Liver (tissue), 8 donors: ENCODE measurements at regions not wholly inside any gene's neighbourhood (a gene's known extent, or its start where the extent isn't known, plus 50 kb on each side); places are given as distances from the start of the nearest gene placed in this dataset.

Experiments used
- DNase-seq: peaks from one replicate; pipeline ENCODE4 v3.0.0-alpha.2; 2017; ENCODE audit warnings: low spot score
- H3K27ac ChIP-seq, 2 donors: one replicate each; pipeline ENCODE4 v1.7.0; 2013; ENCODE audit warnings: inconsistent platforms in 2 of 2, low read length in 2 of 2, control low read depth in 1 of 2, low read depth in 1 of 2, mild to moderate bottlenecking in 1 of 2
- H3K27me3 ChIP-seq, 4 donors: one replicate each; pipeline versions ENCODE4 v1.6.1 to v1.7.0; 2013; ENCODE audit warnings: low read length in 3 of 4, inconsistent platforms in 1 of 4, mild to moderate bottlenecking in 1 of 4, moderate library complexity in 1 of 4; ENCODE audit not compliant: control insufficient read depth in 4 of 4, insufficient read depth in 4 of 4
- H3K36me3 ChIP-seq, 4 donors: one replicate each; pipeline versions ENCODE4 v1.6.1 to v1.7.0; 2013; ENCODE audit warnings: low read length in 3 of 4, mild to moderate bottlenecking in 3 of 4, low read depth in 1 of 4, moderate library complexity in 1 of 4; ENCODE audit not compliant: control insufficient read depth in 4 of 4, insufficient read depth in 3 of 4
- H3K4me1 ChIP-seq, 4 donors: one replicate each; pipeline versions ENCODE4 v1.6.1 to v1.7.0; 2013; ENCODE audit warnings: low read length in 3 of 4, mild to moderate bottlenecking in 3 of 4, moderate library complexity in 1 of 4; ENCODE audit not compliant: control insufficient read depth in 4 of 4, insufficient read depth in 4 of 4
- H3K4me3 ChIP-seq, 3 donors: one replicate each; pipeline versions ENCODE4 v1.6.1 to v1.7.0; 2013; ENCODE audit warnings: low read length in 3 of 3, control low read depth in 1 of 3, low read depth in 1 of 3, mild to moderate bottlenecking in 1 of 3
- H3K9ac ChIP-seq, 2 donors: one replicate each; pipeline ENCODE4 v1.7.0; 2013; ENCODE audit warnings: low read length in 2 of 2, mild to moderate bottlenecking in 2 of 2, moderate library complexity in 2 of 2, control low read depth in 1 of 2, low read depth in 1 of 2
- H3K9me3 ChIP-seq, 4 donors: one replicate each; pipeline versions ENCODE4 v1.6.1 to v1.7.0; 2013; ENCODE audit warnings: low read length in 3 of 4; ENCODE audit not compliant: control insufficient read depth in 4 of 4
- EGR1 ChIP-seq, 2 donors: IDR thresholded peaks; 2 replicates each; pipeline ENCODE4 v1.6.1; 2016 to 2018; ENCODE audit warnings: antibody characterized with exemption in 2 of 2, low read depth in 2 of 2
- FOXA1 ChIP-seq: IDR thresholded peaks from 2 replicates; pipeline ENCODE4 v1.6.1; 2016; ENCODE audit warnings: antibody characterized with exemption
- FOXA2 ChIP-seq: IDR thresholded peaks from 2 replicates; pipeline ENCODE4 v1.6.1; 2016; ENCODE audit warnings: antibody characterized with exemption
- GABPA ChIP-seq, 2 donors: IDR thresholded peaks in 1 of 2; conservative IDR thresholded peaks in 1 of 2; 2 replicates each; pipeline ENCODE4 v1.6.1; 2016; ENCODE audit warnings: antibody characterized with exemption in 2 of 2, mild to moderate bottlenecking in 1 of 2, moderate library complexity in 1 of 2
- HNF4A ChIP-seq, 2 donors: conservative IDR thresholded peaks; 2 replicates each; pipeline ENCODE4 v1.6.1; 2016; ENCODE audit warnings: antibody characterized with exemption in 2 of 2, mild to moderate bottlenecking in 2 of 2
- HNF4G ChIP-seq: IDR thresholded peaks from 2 replicates; pipeline ENCODE4 v1.6.1; 2016; ENCODE audit warnings: antibody characterized with exemption
- JUND ChIP-seq, 2 donors: IDR thresholded peaks; 2 replicates each; pipeline ENCODE4 v1.6.1; 2016; ENCODE audit warnings: antibody characterized with exemption in 2 of 2
- NR2F2 ChIP-seq: IDR thresholded peaks from 2 replicates; pipeline ENCODE4 v1.6.1; 2016; ENCODE audit warnings: antibody characterized with exemption
- RAD21 ChIP-seq, 2 donors: IDR thresholded peaks; 2 replicates each; pipeline ENCODE4 v1.6.1; 2016; ENCODE audit warnings: antibody characterized with exemption in 2 of 2, mild to moderate bottlenecking in 2 of 2
- RXRA ChIP-seq, 2 donors: IDR thresholded peaks; 2 replicates each; pipeline ENCODE4 v1.6.1; 2017 to 2018; ENCODE audit warnings: antibody characterized with exemption in 2 of 2, mild to moderate bottlenecking in 1 of 2
- SP1 ChIP-seq: IDR thresholded peaks from 2 replicates; pipeline ENCODE4 v1.6.1; 2018; ENCODE audit warnings: antibody characterized with exemption, mild to moderate bottlenecking
- TAF1 ChIP-seq: conservative IDR thresholded peaks from 2 replicates; pipeline ENCODE4 v1.6.1; 2016; ENCODE audit warnings: antibody characterized with exemption, mild to moderate bottlenecking
- WGBS: extraction: QIAGEN DNeasy Blood & Tissue Kit; methylation state at CpG from one replicate; pipeline ENCODE4 v1.1.7; 2013; 5-methylcytosine and 5-hydroxymethylcytosine counted together
- TF ChIP-seq, protein P1 (sequence below): IDR thresholded peaks from 2 replicates; pipeline ENCODE4 v1.6.1; 2016; ENCODE audit warnings: antibody characterized with exemption
- TF ChIP-seq, protein P2 (sequence below): IDR thresholded peaks from 2 replicates; pipeline ENCODE4 v1.6.1; 2016; ENCODE audit warnings: antibody characterized with exemption, mild to moderate bottlenecking
- TF ChIP-seq, protein P3 (sequence below): IDR thresholded peaks from 2 replicates; pipeline ENCODE4 v1.6.1; 2016; ENCODE audit warnings: antibody characterized with exemption
- TF ChIP-seq, protein P4 (sequence below): fragments of 150-350 bp; IDR thresholded peaks from 2 replicates; pipeline ENCODE4 v1.5.1; 2017; ENCODE audit warnings: improper control_type of control experiment, low read depth, low read length; ENCODE audit not compliant: missing input control
- TF ChIP-seq, protein P5 (sequence below): IDR thresholded peaks from 2 replicates; pipeline ENCODE4 v1.6.1; 2016; ENCODE audit warnings: antibody characterized with exemption
- donor health status: healthy.
- donor health status: healthy.
- donor health status: healthy.
- donor health status: healthy.
- donor health status: healthy.

DNA sequence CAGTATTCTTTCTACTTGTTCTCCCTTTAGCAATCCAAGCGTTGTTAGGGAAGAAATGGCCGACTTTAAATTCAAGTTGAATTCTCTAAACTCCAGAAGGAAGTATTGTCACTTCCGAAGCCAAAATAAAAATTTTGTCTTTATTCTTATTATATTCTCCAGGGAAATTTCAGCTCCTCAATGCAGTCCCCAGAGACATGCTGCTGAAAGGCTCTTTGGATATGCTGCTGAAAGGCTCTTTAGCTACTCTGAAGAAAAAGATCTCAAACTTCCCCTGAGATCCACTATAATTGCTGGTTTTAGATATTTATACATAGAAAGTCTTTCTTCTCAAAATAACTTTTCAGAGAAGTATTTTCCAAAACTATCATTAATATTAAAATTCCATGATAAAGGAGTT lies 92.3 kb upstream of the PARP8 start:
- TF ChIP-seq, protein P1, sequence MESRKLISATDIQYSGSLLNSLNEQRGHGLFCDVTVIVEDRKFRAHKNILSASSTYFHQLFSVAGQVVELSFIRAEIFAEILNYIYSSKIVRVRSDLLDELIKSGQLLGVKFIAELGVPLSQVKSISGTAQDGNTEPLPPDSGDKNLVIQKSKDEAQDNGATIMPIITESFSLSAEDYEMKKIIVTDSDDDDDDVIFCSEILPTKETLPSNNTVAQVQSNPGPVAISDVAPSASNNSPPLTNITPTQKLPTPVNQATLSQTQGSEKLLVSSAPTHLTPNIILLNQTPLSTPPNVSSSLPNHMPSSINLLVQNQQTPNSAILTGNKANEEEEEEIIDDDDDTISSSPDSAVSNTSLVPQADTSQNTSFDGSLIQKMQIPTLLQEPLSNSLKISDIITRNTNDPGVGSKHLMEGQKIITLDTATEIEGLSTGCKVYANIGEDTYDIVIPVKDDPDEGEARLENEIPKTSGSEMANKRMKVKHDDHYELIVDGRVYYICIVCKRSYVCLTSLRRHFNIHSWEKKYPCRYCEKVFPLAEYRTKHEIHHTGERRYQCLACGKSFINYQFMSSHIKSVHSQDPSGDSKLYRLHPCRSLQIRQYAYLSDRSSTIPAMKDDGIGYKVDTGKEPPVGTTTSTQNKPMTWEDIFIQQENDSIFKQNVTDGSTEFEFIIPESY, result no peak
- TF ChIP-seq, protein P2, sequence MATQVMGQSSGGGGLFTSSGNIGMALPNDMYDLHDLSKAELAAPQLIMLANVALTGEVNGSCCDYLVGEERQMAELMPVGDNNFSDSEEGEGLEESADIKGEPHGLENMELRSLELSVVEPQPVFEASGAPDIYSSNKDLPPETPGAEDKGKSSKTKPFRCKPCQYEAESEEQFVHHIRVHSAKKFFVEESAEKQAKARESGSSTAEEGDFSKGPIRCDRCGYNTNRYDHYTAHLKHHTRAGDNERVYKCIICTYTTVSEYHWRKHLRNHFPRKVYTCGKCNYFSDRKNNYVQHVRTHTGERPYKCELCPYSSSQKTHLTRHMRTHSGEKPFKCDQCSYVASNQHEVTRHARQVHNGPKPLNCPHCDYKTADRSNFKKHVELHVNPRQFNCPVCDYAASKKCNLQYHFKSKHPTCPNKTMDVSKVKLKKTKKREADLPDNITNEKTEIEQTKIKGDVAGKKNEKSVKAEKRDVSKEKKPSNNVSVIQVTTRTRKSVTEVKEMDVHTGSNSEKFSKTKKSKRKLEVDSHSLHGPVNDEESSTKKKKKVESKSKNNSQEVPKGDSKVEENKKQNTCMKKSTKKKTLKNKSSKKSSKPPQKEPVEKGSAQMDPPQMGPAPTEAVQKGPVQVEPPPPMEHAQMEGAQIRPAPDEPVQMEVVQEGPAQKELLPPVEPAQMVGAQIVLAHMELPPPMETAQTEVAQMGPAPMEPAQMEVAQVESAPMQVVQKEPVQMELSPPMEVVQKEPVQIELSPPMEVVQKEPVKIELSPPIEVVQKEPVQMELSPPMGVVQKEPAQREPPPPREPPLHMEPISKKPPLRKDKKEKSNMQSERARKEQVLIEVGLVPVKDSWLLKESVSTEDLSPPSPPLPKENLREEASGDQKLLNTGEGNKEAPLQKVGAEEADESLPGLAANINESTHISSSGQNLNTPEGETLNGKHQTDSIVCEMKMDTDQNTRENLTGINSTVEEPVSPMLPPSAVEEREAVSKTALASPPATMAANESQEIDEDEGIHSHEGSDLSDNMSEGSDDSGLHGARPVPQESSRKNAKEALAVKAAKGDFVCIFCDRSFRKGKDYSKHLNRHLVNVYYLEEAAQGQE, result no peak
- WGBS, result 71% methylated on average over 3 of the region's 3 CpGs
- Histone ChIP-seq H3K36me3 (no peaks in the 10 kb centered on the region), H3K4me1 (no peaks in the 10 kb centered on the region), H3K9ac (no peak overlapping the region), H3K27me3 (no peaks in the 10 kb centered on the region), H3K27ac (no peak overlapping the region), H3K9me3 (no peaks in the 10 kb centered on the region), H3K4me3 (no peak overlapping the region)
- DNase-seq, result no peak

DNA sequence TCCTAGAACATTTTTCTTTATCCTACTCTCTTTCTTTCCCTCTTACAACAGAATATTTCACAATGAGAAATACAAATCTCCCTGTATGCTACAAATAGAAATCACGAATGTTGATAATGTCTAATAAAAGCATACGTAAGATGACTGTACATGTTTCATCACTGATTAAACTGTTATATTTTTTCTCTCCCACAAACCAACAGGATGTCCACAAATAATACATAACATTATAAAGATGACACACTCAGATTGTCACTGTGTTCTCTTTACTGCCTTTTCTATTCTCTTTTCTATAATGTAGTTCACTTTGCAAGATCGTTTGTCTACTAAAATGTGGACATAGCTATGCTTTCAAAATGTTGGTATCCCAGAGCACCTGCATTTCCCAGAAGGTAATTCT lies 90.7 kb upstream of the PARP8 start:
- 61% methylated on average over 3 of the region's 3 CpGs for WGBS
- H3K4me3 ChIP-seq, result no peak overlapping the region
- no peaks in the 10 kb centered on the region for H3K36me3 ChIP-seq
- DNase-seq, result no peak
- no peaks in the 10 kb centered on the region for H3K27me3 ChIP-seq
- no peaks in the 10 kb centered on the region for H3K9me3 ChIP-seq
- H3K4me1 ChIP-seq, result no peaks in the 10 kb centered on the region
- no peak overlapping the region for H3K27ac ChIP-seq
- H3K9ac ChIP-seq, result no peak overlapping the region
- no peak for TF ChIP-seq RAD21 (IDR thresholded peaks at IDR 0.05)
- TF ChIP-seq, protein P2, result no peak
- no peak for TF ChIP-seq HNF4G
- TF ChIP-seq GABPA (IDR thresholded peaks at IDR 0.05 in 1 of 2, conservative IDR thresholded peaks at IDR 0.05 in 1 of 2), result no peak
- TF ChIP-seq FOXA1, result no peak
- TF ChIP-seq TAF1, result no peak
- TF ChIP-seq, protein P1, result no peak
- no peak for TF ChIP-seq FOXA2
- no peak for TF ChIP-seq NR2F2
- TF ChIP-seq, protein P3, sequence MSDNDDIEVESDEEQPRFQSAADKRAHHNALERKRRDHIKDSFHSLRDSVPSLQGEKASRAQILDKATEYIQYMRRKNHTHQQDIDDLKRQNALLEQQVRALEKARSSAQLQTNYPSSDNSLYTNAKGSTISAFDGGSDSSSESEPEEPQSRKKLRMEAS, result no peak
- TF ChIP-seq JUND (IDR thresholded peaks at IDR 0.05), result no peak
- TF ChIP-seq SP1, result no peak
- TF ChIP-seq, protein P4, sequence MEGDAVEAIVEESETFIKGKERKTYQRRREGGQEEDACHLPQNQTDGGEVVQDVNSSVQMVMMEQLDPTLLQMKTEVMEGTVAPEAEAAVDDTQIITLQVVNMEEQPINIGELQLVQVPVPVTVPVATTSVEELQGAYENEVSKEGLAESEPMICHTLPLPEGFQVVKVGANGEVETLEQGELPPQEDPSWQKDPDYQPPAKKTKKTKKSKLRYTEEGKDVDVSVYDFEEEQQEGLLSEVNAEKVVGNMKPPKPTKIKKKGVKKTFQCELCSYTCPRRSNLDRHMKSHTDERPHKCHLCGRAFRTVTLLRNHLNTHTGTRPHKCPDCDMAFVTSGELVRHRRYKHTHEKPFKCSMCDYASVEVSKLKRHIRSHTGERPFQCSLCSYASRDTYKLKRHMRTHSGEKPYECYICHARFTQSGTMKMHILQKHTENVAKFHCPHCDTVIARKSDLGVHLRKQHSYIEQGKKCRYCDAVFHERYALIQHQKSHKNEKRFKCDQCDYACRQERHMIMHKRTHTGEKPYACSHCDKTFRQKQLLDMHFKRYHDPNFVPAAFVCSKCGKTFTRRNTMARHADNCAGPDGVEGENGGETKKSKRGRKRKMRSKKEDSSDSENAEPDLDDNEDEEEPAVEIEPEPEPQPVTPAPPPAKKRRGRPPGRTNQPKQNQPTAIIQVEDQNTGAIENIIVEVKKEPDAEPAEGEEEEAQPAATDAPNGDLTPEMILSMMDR, result no peak
- no peak for TF ChIP-seq HNF4A (conservative IDR thresholded peaks at IDR 0.05)
- TF ChIP-seq, protein P5, sequence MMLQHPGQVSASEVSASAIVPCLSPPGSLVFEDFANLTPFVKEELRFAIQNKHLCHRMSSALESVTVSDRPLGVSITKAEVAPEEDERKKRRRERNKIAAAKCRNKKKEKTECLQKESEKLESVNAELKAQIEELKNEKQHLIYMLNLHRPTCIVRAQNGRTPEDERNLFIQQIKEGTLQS, result no peak
- TF ChIP-seq RXRA (IDR thresholded peaks at IDR 0.05), result no peak
- no peak for TF ChIP-seq EGR1 (IDR thresholded peaks at IDR 0.05; ENCODE audit: low read depth in 2 of 2)
